SKM-1 treated with dmso at 0.1 percent for 144 hours (cell line): ENCODE measurements at regions not wholly inside any gene's neighbourhood (a gene's known extent, or its start where the extent isn't known, plus 50 kb on each side); places are given as distances from the start of the nearest gene placed in this dataset.

ENCODE experiments used
- DNase-seq: peaks from one replicate; lab custom pipeline; 2025; ENCODE audit not compliant: unreplicated experiment; lab: John Stamatoyannopoulos, UW

GRCh38 chr7:68258609-68259008, 1262.0 kb downstream of the TYW1 start:
- DNase-seq = no peak

GRCh38 chr7:68265258-68265657, 1268.6 kb downstream of the TYW1 start:
- no peak for DNase-seq

- DNase-seq = no peak
Observed at GRCh38 chr7:68266004-68266579, 1269.5 kb downstream of the TYW1 start.

GRCh38 chr7:68267486-68267885, 1270.9 kb downstream of the TYW1 start:
- no peak for DNase-seq

- DNase-seq = no peak
Observed at GRCh38 chr7:68269405-68269804, 1272.8 kb downstream of the TYW1 start.

GRCh38 chr7:68272507-68272906, 1275.9 kb downstream of the TYW1 start:
- no peak for DNase-seq

- DNase-seq = no peak
Observed at GRCh38 chr7:68276725-68277124, 1280.1 kb downstream of the TYW1 start.

- no peak for DNase-seq
Observed at GRCh38 chr7:68279827-68280400, 1283.3 kb downstream of the TYW1 start.

GRCh38 chr7:68280931-68281330, 1284.3 kb downstream of the TYW1 start:
- DNase-seq = no peak

- no peak for DNase-seq
Observed at GRCh38 chr7:68288144-68288593, 1291.5 kb downstream of the TYW1 start.

- no peak for DNase-seq
Observed at GRCh38 chr7:68291710-68292109, 1295.1 kb downstream of the TYW1 start.

- DNase-seq = no peak
Observed at GRCh38 chr7:68295386-68295785, 1298.8 kb downstream of the TYW1 start.

- no peak for DNase-seq
Observed at GRCh38 chr7:68304536-68304935, 1293.7 kb upstream of the AUTS2 start.

- no peak for DNase-seq
Observed at GRCh38 chr7:68306692-68307107, 1291.6 kb upstream of the AUTS2 start.

GRCh38 chr7:68309271-68309670, 1289.0 kb upstream of the AUTS2 start:
- DNase-seq = no peak

- no peak for DNase-seq
Observed at GRCh38 chr7:68309806-68310205, 1288.5 kb upstream of the AUTS2 start.

GRCh38 chr7:68311958-68312357, 1286.3 kb upstream of the AUTS2 start:
- DNase-seq = no peak

GRCh38 chr7:68313806-68314205, 1284.5 kb upstream of the AUTS2 start:
- DNase-seq = no peak

GRCh38 chr7:68314208-68314607, 1284.1 kb upstream of the AUTS2 start:
- DNase-seq = no peak

GRCh38 chr7:68317476-68317875, 1280.8 kb upstream of the AUTS2 start:
- DNase-seq = no peak

GRCh38 chr7:68319061-68319460, 1279.2 kb upstream of the AUTS2 start:
- no peak for DNase-seq

GRCh38 chr7:68321076-68321639, 1277.1 kb upstream of the AUTS2 start:
- DNase-seq = no peak
